C1 segment of cervical spinal cord (tissue), 14 donors: ENCODE measurements at regions not wholly inside any gene's neighbourhood (a gene's known extent, or its start where the extent isn't known, plus 50 kb on each side); places are given as distances from the start of the nearest gene placed in this dataset.
"Not testable (repeated sequence)": the region's sequence is repeated elsewhere in the genome, so short reads cannot be mapped to it uniquely, and the experiment has no call there.

ENCODE experiments used
- DNase-seq, 14 donors: peaks; one replicate each; lab custom pipeline; 2025; lab: John Stamatoyannopoulos, UW

GRCh38 chr17:18546514-18547398, 70.2 kb downstream of the LGALS9C start:
- DNase-seq: not testable (repeated sequence)

- DNase-seq: not testable (repeated sequence)
Measured at GRCh38 chr17:18557086-18557485, 80.5 kb downstream of the LGALS9C start.

GRCh38 chr17:18563381-18564098, 80.7 kb downstream of the TBC1D28 start:
- DNase-seq: peak in 1 of 14 donors; percentile 22

GRCh38 chr17:18564099-18564448, 80.1 kb downstream of the TBC1D28 start:
- peak in 1 of 14 donors; percentile 22 for DNase-seq

GRCh38 chr17:18568108-18568995, 75.8 kb downstream of the TBC1D28 start:
- peak in 1 of 14 donors; percentile 18 for DNase-seq

- DNase-seq: peak in 1 of 14 donors; percentile 10
Measured at GRCh38 chr17:18569489-18569913, 74.7 kb downstream of the TBC1D28 start.

GRCh38 chr17:18572536-18572935, 71.7 kb downstream of the TBC1D28 start:
- not testable (repeated sequence) for DNase-seq

- DNase-seq: not testable (repeated sequence)
Measured at GRCh38 chr17:18574137-18574536, 70.1 kb downstream of the TBC1D28 start.
